IMR-90 (cell line): ENCODE measurements at regions not wholly inside any gene's neighbourhood (a gene's known extent, or its start where the extent isn't known, plus 50 kb on each side); places are given as distances from the start of the nearest gene placed in this dataset.

Experiments
- ATAC-seq: fragments of 200-7000 bp; cut with Tn5 transposase; 2 replicates; pipeline ENCODE4 v1.9.1; 2020; ENCODE audit warnings: low read depth, mild to moderate bottlenecking, moderate library complexity
- BruUV-seq: library from RNA; stranded (reverse); fragments of 400-500 nt; replicated peaks from 2 replicates; lab custom pipeline; 2021; lab: Mats Ljungman, UMichigan
- CTCF ChIA-PET: fragments of 300-600 bp; formaldehyde crosslinking; extraction: SDS; loops from one replicate; lab custom pipeline; 2021; ENCODE audit warnings: antibody characterized with exemption; lab: Yijun Ruan, JAX
- POLR2A ChIA-PET: fragments of 300-600 bp; sonication (Branson Sonifier 250); formaldehyde crosslinking; loops from one replicate; lab custom pipeline; 2022; ENCODE audit warnings: antibody characterized with exemption; ENCODE audit not compliant: unreplicated experiment; lab: Charles Lee
- DNase-seq: peaks from one replicate; pipeline ENCODE4 v3.0.0; 2013
- H2AFZ ChIP-seq: replicated peaks from 2 replicates; pipeline ENCODE3; 2013; ENCODE audit warnings: low read length, mild to moderate bottlenecking; ENCODE audit not compliant: poor library complexity
- H2AK5ac ChIP-seq: 2 replicates; pipeline ENCODE4 v1.6.1; 2013; ENCODE audit warnings: low read depth, low read length, inconsistent platforms
- H2AK9ac ChIP-seq: replicated peaks from 2 replicates; pipeline ENCODE3; 2013; ENCODE audit warnings: mild to moderate bottlenecking, low read depth, low read length, moderate library complexity; ENCODE audit not compliant: poor library complexity
- H2BK120ac ChIP-seq: 2 replicates; pipeline ENCODE4 v1.6.1; 2013; ENCODE audit warnings: low read depth, low read length, inconsistent platforms
- H2BK15ac ChIP-seq: 3 replicates; pipeline ENCODE4 v1.6.1; 2013; ENCODE audit warnings: low read depth, low read length, inconsistent platforms
- H2BK20ac ChIP-seq: 2 replicates; pipeline ENCODE4 v1.6.1; 2013; ENCODE audit warnings: low read depth, mild to moderate bottlenecking, inconsistent platforms, low read length, moderate library complexity
- H2BK5ac ChIP-seq: 2 replicates; pipeline ENCODE4 v1.6.1; 2013; ENCODE audit warnings: mild to moderate bottlenecking, low read depth, low read length, inconsistent platforms; ENCODE audit not compliant: poor library complexity, severe bottlenecking
- H3K14ac ChIP-seq: replicated peaks from 2 replicates; pipeline ENCODE4 v1.6.1; 2013; ENCODE audit warnings: low read depth, low read length, inconsistent platforms
- H3K18ac ChIP-seq: 2 replicates; pipeline ENCODE4 v1.6.1; 2013; ENCODE audit warnings: low read depth, low read length, control low read depth
- H3K23ac ChIP-seq: 2 replicates; pipeline ENCODE4 v1.6.1; 2013; ENCODE audit warnings: low read depth, low read length, inconsistent platforms
- H3K27ac ChIP-seq: 2 replicates; pipeline ENCODE4 v1.5.1; 2013; ENCODE audit warnings: mild to moderate bottlenecking, control low read depth, low read length; ENCODE audit not compliant: insufficient read depth
- H3K27me3 ChIP-seq: 2 replicates; pipeline ENCODE4 v1.6.1; 2013; ENCODE audit warnings: low read length; ENCODE audit not compliant: control insufficient read depth, insufficient read depth
- H3K36me3 ChIP-seq: 2 replicates; pipeline ENCODE4 v1.6.1; 2013; ENCODE audit warnings: low read length, mixed read lengths; ENCODE audit not compliant: control insufficient read depth, insufficient read depth
- H3K4ac ChIP-seq: 2 replicates; pipeline ENCODE4 v1.6.1; 2013; ENCODE audit warnings: low read depth, low read length, inconsistent platforms
- H3K4me1 ChIP-seq: 2 replicates; pipeline ENCODE4 v1.6.1; 2013; ENCODE audit warnings: low read length, mixed read lengths; ENCODE audit not compliant: control insufficient read depth, insufficient read depth
- H3K4me2 ChIP-seq: 2 replicates; pipeline ENCODE4 v1.6.1; 2013; ENCODE audit warnings: low read depth, mild to moderate bottlenecking, control low read depth, low read length, moderate library complexity
- H3K4me3 ChIP-seq: 2 replicates; pipeline ENCODE4 v1.5.1; 2013; ENCODE audit warnings: low read depth, mild to moderate bottlenecking, control low read depth, low read length, moderate library complexity; ENCODE audit not compliant: insufficient read depth
- H3K56ac ChIP-seq: 2 replicates; pipeline ENCODE4 v1.6.1; 2013; ENCODE audit warnings: low read length, inconsistent platforms; ENCODE audit not compliant: insufficient read depth; ENCODE audit errors: extremely low read depth
- H3K79me1 ChIP-seq, 2 experiments: 2 replicates each; pipeline ENCODE4 v1.6.1; 2013; ENCODE audit warnings: low read length in 2 of 2, inconsistent platforms in 1 of 2, low read depth in 1 of 2
- H3K9ac ChIP-seq: 2 replicates; pipeline ENCODE4 v1.6.1; 2013; ENCODE audit warnings: low read depth, low read length, control low read depth
- H3K9me1 ChIP-seq: 2 replicates; pipeline ENCODE4 v1.6.1; 2013; ENCODE audit warnings: low read length, inconsistent platforms; ENCODE audit not compliant: insufficient read depth
- H3K9me3 ChIP-seq: 2 replicates; pipeline ENCODE4 v1.6.1; 2013; ENCODE audit warnings: low read length; ENCODE audit not compliant: control insufficient read depth, insufficient read depth
- H4K20me1 ChIP-seq: 2 replicates; pipeline ENCODE4 v1.6.1; 2013; ENCODE audit warnings: low read length, inconsistent platforms; ENCODE audit not compliant: insufficient read depth
- H4K5ac ChIP-seq: 2 replicates; pipeline ENCODE4 v1.6.1; 2013; ENCODE audit warnings: mild to moderate bottlenecking, low read depth, low read length, control low read depth
- H4K8ac ChIP-seq, 2 experiments: 2 replicates each; pipeline ENCODE4 v1.6.1; 2013; ENCODE audit warnings: low read depth in 2 of 2, low read length in 2 of 2, control low read depth in 1 of 2, inconsistent platforms in 1 of 2
- H4K91ac ChIP-seq: 2 replicates; pipeline ENCODE4 v1.6.1; 2013; ENCODE audit warnings: low read depth, low read length, inconsistent platforms; ENCODE audit not compliant: insufficient read depth
- BHLHE40 ChIP-seq: fragments of 150-350 bp; IDR thresholded peaks from 2 replicates; pipeline ENCODE4 v1.6.1; 2016; ENCODE audit warnings: mild to moderate bottlenecking, low read depth, low read length
- CEBPB ChIP-seq: IDR thresholded peaks from 2 replicates; pipeline ENCODE4 v1.6.1; 2012; ENCODE audit warnings: low read depth, low read length, improper control_type of control experiment
- CHD1 ChIP-seq: IDR thresholded peaks from 2 replicates; pipeline ENCODE4 v1.6.1; 2012; ENCODE audit warnings: low read depth, low read length, improper control_type of control experiment
- ELK1 ChIP-seq: fragments of 150-350 bp; IDR thresholded peaks from 2 replicates; pipeline ENCODE4 v1.6.1; 2016; ENCODE audit warnings: low read depth, mild to moderate bottlenecking, low read length, moderate library complexity, borderline replicate concordance
- FOS ChIP-seq: fragments of 150-350 bp; IDR thresholded peaks from 2 replicates; pipeline ENCODE4 v1.6.1; 2016; ENCODE audit warnings: low read depth, low read length
- MAFK ChIP-seq: IDR thresholded peaks from 2 replicates; pipeline ENCODE4 v1.6.1; 2012; ENCODE audit warnings: low read depth, low read length, improper control_type of control experiment
- MAZ ChIP-seq: IDR thresholded peaks from 2 replicates; pipeline ENCODE4 v1.6.1; 2012; ENCODE audit warnings: low read depth, mild to moderate bottlenecking, low read length, improper control_type of control experiment, moderate library complexity, borderline replicate concordance
- MXI1 ChIP-seq: IDR thresholded peaks from 2 replicates; pipeline ENCODE4 v1.6.1; 2012; ENCODE audit warnings: low read depth, mild to moderate bottlenecking, low read length, moderate library complexity, borderline replicate concordance
- NFE2L2 ChIP-seq: fragments of 150-350 bp; IDR thresholded peaks from 2 replicates; pipeline ENCODE4 v1.6.1; 2016; ENCODE audit warnings: low read depth, mild to moderate bottlenecking, low read length
- POLR2A ChIP-seq: IDR thresholded peaks from 2 replicates; pipeline ENCODE4 v1.6.1; 2012; ENCODE audit warnings: mild to moderate bottlenecking, low read depth, low read length
- RAD21 ChIP-seq: IDR thresholded peaks from 2 replicates; pipeline ENCODE4 v1.6.1; 2012; ENCODE audit warnings: low read length, improper control_type of control experiment
- RCOR1 ChIP-seq: IDR thresholded peaks from 2 replicates; pipeline ENCODE4 v1.6.1; 2012; ENCODE audit warnings: mild to moderate bottlenecking, low read length, improper control_type of control experiment; ENCODE audit not compliant: insufficient replicate concordance
- RFX5 ChIP-seq: IDR thresholded peaks from 2 replicates; pipeline ENCODE4 v1.8.0; 2012; ENCODE audit warnings: low read depth, mild to moderate bottlenecking, low read length, moderate library complexity
- SMC3 ChIP-seq: fragments of 150-350 bp; IDR thresholded peaks from 2 replicates; pipeline ENCODE4 v1.6.1; 2016; ENCODE audit warnings: low read depth, mild to moderate bottlenecking, antibody characterized with exemption, low read length, moderate library complexity
- WGBS, 2 experiments: methylation state at CpG; one replicate each; pipeline versions ENCODE4 v1.1.5 to v1.1.7; 2013; ENCODE audit warnings: missing lambda C conversion rate in 2 of 2; ENCODE audit not compliant: insufficient read length in 1 of 2; ENCODE audit errors: extremely low coverage in 2 of 2; 5-methylcytosine and 5-hydroxymethylcytosine counted together
- dilution Hi-C: fragments of 300-500 bp; cut with HindIII; formaldehyde crosslinking; loops from one replicate; pipeline ENCODE4 v1.14.3; 2018; ENCODE audit warnings: low sequenced_read_pairs; ENCODE audit not compliant: unreplicated experiment
- in situ Hi-C: fragments of 300-500 bp; cut with MboI; formaldehyde crosslinking; loops from 3 replicates; pipeline ENCODE4 v1.14.3; 2019; ENCODE audit warnings: low sequenced_read_pairs, inconsistent platforms, mixed read lengths
- intact Hi-C: fragments of 100-400 bp; cut with micrococcal nuclease; formaldehyde crosslinking; loops from 2 replicates; pipeline ENCODE4 v1.10.0; 2022
- TF ChIP-seq, protein P1 (sequence below): fragments of 150-350 bp; IDR thresholded peaks from 2 replicates; pipeline ENCODE4 v1.6.1; 2017; ENCODE audit warnings: mild to moderate bottlenecking, antibody characterized with exemption, low read length, low read depth
- TF ChIP-seq, protein P2 (sequence below): conservative IDR thresholded peaks from 2 replicates; pipeline ENCODE4 v1.5.1; 2012; ENCODE audit warnings: mild to moderate bottlenecking, low read depth, low read length, improper control_type of control experiment

DNA sequence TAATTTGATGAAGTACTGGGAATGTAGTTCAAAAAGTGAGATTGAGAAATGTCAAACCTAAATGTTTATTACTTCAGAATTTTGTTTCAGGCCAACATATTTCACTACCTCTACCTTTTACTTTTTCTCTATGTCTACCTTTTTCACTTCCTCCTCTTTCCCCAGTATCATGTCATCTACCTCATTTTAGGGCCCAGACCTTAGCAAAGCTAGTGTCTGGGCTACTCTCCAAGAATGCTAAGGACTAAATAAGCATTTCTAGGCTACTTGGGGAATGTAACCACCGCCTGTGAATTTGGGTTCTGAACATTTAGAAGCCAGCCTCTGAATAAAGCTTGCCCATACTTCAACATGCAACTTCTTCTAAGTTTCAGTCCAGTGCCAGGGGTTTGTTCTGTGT, 330.4 kb downstream of the SLC4A3 start:
- H4K5ac ChIP-seq = no peak overlapping the region
- H3K9me3 ChIP-seq = peaks cover 11% of the 10 kb centered on the region; the same call in 1 of the 2 replicates
- no peak overlapping the region for H3K9ac ChIP-seq
- no peak overlapping the region for H3K23ac ChIP-seq
- no peaks in the 10 kb centered on the region for H4K20me1 ChIP-seq
- in situ Hi-C loops = no loop called here
- ATAC-seq (no peak), DNase-seq (no peak)
- no peak overlapping the region for H3K18ac ChIP-seq
- no peaks in the 10 kb centered on the region for H3K79me1 ChIP-seq
- H2BK5ac ChIP-seq = no peak overlapping the region
- dilution Hi-C loops = no loop called here
- no peaks in the 10 kb centered on the region for H3K9me1 ChIP-seq
- H3K14ac ChIP-seq = no peak overlapping the region
- H2AK9ac ChIP-seq = no peak overlapping the region
- H2BK120ac ChIP-seq = no peak overlapping the region
- no CpG with 5 or more reads among the region's 1 CpG for WGBS, 2 experiments
- no peak overlapping the region for H2BK15ac ChIP-seq
- no peak overlapping the region for H4K91ac ChIP-seq
- H3K56ac ChIP-seq = no peak overlapping the region
- no peaks in the 10 kb centered on the region for H3K36me3 ChIP-seq
- no peak overlapping the region for H3K4me2 ChIP-seq
- H3K27ac ChIP-seq = no peak overlapping the region
- H3K4me3 ChIP-seq = no peak overlapping the region
- intact Hi-C loops = no loop called here
- H2AFZ ChIP-seq = no peak overlapping the region
- ChIA-PET POLR2A (no interaction called here), CTCF (no interaction called here)
- no peaks in the 10 kb centered on the region for H3K4me1 ChIP-seq
- H3K27me3 ChIP-seq = no peaks in the 10 kb centered on the region
- no peak overlapping the region for H3K4ac ChIP-seq
- no peak overlapping the region for H2BK20ac ChIP-seq
- TF ChIP-seq BHLHE40 (no peak), MAZ (no peak), MXI1 (no peak), MAFK (no peak), CEBPB (no peak), RFX5 (no peak), ELK1 (no peak), POLR2A (no peak), FOS (no peak), NFE2L2 (no peak), RCOR1 (no peak), SMC3 (no peak), RAD21 (no peak), CHD1 (no peak)
- TF ChIP-seq, protein P1, sequence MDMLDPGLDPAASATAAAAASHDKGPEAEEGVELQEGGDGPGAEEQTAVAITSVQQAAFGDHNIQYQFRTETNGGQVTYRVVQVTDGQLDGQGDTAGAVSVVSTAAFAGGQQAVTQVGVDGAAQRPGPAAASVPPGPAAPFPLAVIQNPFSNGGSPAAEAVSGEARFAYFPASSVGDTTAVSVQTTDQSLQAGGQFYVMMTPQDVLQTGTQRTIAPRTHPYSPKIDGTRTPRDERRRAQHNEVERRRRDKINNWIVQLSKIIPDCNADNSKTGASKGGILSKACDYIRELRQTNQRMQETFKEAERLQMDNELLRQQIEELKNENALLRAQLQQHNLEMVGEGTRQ = no peak
- TF ChIP-seq, protein P2, sequence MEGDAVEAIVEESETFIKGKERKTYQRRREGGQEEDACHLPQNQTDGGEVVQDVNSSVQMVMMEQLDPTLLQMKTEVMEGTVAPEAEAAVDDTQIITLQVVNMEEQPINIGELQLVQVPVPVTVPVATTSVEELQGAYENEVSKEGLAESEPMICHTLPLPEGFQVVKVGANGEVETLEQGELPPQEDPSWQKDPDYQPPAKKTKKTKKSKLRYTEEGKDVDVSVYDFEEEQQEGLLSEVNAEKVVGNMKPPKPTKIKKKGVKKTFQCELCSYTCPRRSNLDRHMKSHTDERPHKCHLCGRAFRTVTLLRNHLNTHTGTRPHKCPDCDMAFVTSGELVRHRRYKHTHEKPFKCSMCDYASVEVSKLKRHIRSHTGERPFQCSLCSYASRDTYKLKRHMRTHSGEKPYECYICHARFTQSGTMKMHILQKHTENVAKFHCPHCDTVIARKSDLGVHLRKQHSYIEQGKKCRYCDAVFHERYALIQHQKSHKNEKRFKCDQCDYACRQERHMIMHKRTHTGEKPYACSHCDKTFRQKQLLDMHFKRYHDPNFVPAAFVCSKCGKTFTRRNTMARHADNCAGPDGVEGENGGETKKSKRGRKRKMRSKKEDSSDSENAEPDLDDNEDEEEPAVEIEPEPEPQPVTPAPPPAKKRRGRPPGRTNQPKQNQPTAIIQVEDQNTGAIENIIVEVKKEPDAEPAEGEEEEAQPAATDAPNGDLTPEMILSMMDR = no peak
- BruUV-seq = no TSS peak
- H2AK5ac ChIP-seq = no peak overlapping the region
- no peak overlapping the region for H4K8ac ChIP-seq
